Activated CD4-positive, alpha-beta T cell treated with anti-CD3 and anti-CD28 coated beads, Interleukin-10, Interleukin-2, amounts not matched to agents 100 ng/mL and 50 ng/mL, durations not matched to agents 16 hours and 8 hours (primary cell): ENCODE measurements at regions not wholly inside any gene's neighbourhood (a gene's known extent, or its start where the extent isn't known, plus 50 kb on each side); places are given as distances from the start of the nearest gene placed in this dataset.

Experiments
- DNase-seq: peaks from one replicate; pipeline ENCODE4 v3.0.0-alpha.2; 2020

DNA sequence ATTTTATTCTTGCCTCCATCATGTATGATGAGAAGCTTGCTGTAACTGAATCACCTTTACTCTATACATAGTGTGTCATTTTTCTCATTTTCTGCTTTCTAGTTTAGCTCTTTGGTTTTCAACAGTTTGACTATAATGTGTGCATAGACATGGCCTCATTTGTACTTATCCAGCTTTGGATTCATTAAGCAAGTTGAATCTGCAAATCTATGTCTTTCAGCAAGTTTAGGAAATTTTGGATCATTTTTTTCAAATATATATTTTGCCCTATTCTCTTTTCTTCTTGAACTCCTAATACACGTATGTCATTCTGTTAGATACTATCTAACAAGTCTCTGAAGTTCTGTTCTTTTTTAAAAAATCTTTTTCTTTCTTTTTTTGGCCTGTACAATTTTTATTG is 57.8 kb downstream of the PRLHR start:
- no peak for DNase-seq

- no peak for DNase-seq
Observed at GRCh38 chr10:118534136-118534535, 61.3 kb downstream of the PRLHR start.

DNA sequence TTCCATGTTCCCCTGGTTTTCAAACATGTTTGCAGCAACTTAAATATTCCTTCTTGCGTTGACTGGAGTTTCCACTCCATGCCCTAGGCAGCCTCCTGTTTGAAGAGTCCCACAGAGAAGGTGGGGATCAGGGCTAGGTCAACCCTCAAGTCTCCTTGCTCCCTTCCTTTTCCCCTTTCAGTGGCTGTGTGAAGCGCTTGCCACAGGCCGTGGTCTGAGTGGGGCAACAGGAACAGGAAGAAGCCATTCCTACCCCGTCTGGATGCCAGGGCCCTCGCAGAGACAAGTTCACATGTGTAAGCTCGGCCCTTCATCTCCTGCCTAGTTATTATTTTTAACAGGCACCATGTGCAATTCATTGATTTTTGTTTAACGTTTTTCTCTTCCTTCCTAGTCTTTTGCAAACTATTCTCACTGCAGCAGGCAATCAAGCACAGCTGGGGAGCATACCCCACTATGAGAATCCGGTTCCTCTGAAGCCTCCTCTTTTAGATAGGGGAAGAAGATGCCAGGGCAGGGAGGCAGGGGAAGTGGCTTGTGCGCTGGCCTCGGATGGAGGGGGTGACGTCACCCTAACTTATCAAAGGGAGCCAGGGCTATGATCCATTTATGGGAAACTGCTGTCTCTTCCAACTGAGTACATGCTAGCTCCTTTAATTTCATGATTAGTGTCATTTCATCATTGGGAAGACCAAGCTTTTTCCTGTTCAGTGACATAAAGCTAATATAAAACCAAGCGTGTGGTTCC is 64.2 kb downstream of the PRLHR start:
- no peak for DNase-seq

DNA sequence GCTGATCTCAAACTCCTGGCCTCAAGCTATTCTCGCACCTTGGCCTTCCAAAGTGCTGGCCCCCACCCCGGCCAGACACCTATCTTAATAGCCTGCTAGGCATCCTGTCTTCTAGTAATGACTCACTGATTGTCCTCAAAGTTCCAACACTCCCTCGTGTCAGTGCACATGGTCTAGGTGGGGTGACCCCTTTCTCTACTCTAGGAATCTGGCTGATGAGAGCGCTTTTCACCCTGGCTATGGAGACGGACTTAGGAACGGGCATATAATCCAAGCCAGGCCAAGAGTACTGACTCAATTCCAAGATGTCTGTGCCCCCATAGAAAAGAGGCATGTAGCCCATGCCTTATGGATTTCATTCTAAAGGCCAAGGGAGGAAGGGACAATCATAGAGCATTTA is 67.0 kb downstream of the PRLHR start:
- DNase-seq, result no peak

DNA sequence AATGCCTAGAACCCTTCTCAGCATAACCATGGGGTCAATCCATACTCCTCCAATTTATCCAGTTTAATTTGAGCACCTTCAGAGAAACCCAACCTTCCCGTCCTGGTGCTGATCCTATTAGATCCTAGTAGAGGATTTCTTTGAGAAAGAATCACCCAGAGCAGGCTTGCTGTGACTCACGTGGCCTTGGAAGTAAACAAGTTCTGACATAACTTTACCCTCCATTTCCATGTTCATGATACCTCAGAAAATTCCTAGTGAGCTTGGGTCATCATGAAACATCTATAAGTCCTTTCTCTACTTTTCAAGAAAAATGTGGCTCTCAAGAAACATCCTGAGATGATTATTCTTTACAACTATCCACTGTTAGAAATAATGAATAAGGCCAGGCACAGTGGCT is 71.7 kb downstream of the PRLHR start:
- no peak for DNase-seq

DNA sequence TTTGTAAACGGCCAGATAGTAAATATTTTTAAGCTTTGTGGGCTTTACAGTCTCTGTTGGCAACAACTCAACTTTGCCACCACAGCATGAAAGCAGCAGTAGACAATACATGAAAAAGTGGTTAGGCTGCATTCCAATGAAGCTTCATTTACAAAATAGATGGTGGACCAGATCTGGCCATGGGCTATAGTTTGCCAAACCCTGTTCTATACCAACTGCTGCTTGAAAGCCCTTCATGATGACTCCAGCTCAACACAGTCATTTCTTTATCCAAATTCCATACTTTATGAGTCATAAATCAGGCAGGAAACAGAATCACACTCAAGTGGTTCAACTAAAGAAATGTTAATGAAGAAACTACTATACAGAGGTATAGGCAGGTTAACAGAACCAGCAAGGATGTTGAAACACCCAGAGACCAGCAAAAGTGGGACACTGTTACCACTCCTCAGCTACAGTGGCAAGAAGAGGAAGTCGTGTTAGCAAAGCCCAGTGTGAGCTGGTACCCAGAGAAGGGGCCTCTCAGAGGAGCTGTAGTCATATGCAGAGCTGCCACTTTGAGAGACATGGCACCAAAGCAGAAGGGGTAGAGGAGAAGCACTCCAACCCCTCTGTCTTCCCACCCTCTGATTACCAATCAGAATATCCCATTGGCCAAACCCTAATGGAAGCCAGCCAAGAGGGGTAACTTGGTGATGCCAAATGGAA is 72.5 kb downstream of the PRLHR start:
- DNase-seq, result peak; percentile 27

GRCh38 chr10:118521415-118522117 is 73.9 kb downstream of the PRLHR start:
- peak; percentile 11 for DNase-seq

DNA sequence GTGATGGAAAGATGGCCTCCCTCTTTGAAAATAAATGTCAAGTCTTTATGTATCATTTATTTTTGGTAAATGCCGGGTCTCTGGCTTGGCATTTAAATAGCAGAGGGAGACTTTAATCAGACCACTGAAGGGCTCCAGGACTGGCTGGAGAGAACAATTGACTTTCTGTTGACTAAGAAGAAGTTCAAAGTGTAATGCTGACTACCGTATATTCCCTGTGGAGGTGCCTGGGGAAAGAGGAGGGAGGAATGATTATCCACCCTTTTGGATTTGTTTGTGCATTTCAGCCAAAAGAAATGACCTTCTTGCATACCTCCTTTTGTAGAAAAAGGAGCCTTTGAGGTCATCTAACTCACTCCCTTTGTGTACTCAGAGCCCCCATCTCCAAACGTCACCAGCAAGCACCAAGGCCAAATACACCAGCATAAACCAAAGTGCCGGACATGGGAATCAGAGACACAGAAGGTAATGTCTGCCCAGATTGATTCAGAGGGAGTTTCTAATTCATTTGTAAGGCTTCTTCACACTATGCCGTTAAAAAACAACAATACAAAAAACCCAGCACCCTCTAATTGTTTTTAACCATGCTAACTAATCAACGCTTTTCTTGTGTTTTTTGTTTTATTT is 75.2 kb downstream of the PRLHR start:
- no peak for DNase-seq

GRCh38 chr10:118518095-118518494 is 77.4 kb downstream of the PRLHR start:
- no peak for DNase-seq

DNA sequence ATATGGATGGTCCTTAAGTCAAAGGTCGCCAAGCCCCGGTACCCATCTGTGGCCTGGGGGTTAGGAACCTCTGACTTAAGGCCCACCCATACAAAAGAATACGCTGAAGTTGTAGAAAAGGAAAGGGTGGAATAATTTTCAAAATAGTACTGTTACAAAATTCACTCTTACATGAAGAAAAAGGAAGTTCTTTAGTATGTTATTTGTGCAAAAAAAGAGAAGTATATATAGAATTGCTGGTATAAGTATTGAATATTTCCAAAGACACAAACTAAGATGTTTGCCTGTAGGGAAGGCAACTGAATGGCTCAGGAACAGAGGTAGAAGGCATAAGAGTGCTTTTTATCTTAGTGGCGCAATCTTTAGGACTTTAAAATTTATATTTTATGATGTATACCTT is 78.7 kb downstream of the PRLHR start:
- DNase-seq, result no peak

- no peak for DNase-seq
Observed at GRCh38 chr10:118513174-118513573, 82.3 kb downstream of the PRLHR start.

- no peak for DNase-seq
Observed at GRCh38 chr10:118511711-118512110, 83.7 kb downstream of the PRLHR start.

- no peak for DNase-seq
Observed at GRCh38 chr10:118508863-118509262, 86.6 kb downstream of the PRLHR start.

DNA sequence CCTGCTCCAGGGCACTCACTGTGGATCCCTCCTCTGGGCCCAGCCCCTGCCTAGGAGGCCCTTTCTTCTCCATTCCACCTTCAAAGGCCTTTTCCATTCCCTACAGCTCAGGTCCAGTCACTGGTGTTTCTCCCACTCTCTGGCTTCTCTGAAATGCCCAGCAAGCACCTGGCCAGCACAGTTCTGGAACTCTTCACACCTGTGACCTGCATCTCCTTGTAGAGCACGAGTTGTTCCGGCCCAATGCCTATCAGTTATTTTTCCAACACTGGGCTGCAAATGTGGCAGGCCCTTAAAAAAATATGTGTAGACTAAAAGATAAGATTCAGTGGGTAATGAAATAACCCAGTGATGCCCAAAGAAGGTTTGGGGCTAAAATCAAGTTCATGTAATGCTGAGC is 87.1 kb downstream of the PRLHR start:
- no peak for DNase-seq

GRCh38 chr10:118506671-118507590 is 88.5 kb downstream of the PRLHR start:
- no peak for DNase-seq

DNA sequence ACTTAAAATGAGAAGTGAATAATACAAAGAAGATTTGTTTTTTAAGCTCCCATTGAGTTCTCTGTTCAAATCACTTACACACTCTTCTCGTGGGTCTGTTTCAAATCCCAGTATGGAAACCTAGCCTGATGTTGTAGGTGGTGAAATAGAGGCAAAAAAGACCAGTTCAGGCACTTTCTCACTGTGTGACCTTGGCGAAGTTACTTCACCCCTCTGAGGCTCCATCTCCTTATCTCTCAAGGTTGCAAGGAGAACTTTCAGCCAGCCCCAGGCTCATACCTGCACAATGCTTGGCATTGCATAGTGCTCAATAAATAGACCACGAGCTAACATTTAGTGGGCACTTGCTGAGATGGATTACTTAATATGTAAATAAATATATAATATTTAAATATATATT is 90.1 kb downstream of the PRLHR start:
- DNase-seq, result no peak

DNA sequence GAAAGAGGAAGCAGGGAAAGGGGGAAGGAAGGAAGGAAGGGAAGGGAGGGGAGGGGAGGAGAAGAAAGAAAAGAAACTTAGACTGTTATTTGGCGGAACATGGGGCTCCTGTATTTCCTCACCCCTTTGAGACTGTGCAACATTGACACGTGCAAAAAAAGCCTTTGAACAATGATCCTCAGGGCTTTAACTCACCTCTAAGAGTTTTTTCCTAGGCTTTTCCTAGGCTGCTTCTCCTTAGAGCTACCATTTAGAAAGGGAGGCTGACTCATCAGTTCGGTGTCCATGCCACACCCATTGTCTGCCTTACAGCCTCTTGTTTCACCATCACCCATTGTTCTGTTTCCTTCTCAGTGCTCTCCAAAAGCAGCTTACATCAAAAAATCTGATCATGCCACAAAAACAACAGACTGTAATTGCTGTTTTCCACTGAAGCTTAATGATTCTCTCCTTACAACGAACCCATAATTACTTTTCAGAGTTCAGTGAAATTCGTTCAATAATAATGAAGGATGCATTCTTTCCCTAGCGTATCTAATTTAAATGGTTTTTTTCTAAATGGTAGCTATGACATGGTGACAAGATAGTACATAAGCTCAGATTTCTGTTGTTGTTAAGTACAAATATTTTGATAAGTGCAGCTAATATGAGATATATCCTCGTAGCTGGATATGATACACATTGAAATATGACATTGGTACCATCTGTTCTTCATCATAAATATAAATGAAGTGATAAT is 90.8 kb downstream of the PRLHR start:
- DNase-seq, result no peak

- DNase-seq, result no peak
Observed at GRCh38 chr10:118504044-118504443, 91.4 kb downstream of the PRLHR start.

GRCh38 chr10:118503192-118503591 is 92.3 kb downstream of the PRLHR start:
- DNase-seq, result no peak

- no peak for DNase-seq
Observed at GRCh38 chr10:118501637-118502440, 93.6 kb downstream of the PRLHR start.

- DNase-seq, result no peak
Observed at GRCh38 chr10:118501171-118501570, 94.3 kb downstream of the PRLHR start.
